NCI-H2171 treated with DMSO at 0.1 percent for 48 hours (cell line): ENCODE measurements at regions not wholly inside any gene's neighbourhood (a gene's known extent, or its start where the extent isn't known, plus 50 kb on each side); places are given as distances from the start of the nearest gene placed in this dataset.
"Not testable (repeated sequence)": the region's sequence is repeated elsewhere in the genome, so short reads cannot be mapped to it uniquely, and the experiment has no call there.

Experiments used
- DNase-seq: peaks from one replicate; lab custom pipeline; 2025; lab: John Stamatoyannopoulos, UW

- DNase-seq: no peak
These were observed 208.7 kb downstream of the SOX2 start for GRCh38 chr3:181920409-181920808.

DNA sequence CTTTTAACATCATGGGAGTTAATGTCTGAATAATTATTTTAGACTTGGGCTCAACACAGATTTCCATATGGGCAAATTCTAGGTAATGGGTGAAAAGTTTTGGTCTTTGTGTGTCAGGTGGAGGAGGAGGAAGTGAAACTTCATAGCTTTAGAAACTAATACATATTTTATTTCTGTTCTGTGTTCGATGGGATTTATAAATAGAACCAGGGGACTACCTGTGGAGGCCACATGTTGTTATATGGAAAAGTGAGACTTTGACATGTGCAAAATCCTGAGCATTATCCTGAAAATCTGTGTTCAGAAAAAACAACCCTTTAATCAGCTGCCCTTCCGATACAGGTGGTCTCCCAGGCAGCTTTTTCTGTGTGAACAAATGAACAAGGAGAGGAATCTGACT lies 209.5 kb downstream of the SOX2 start:
- no peak for DNase-seq

- not testable (repeated sequence) for DNase-seq
These were observed 214.1 kb downstream of the SOX2 start for GRCh38 chr3:181925841-181926240.

GRCh38 chr3:181929501-181929900 lies 217.8 kb downstream of the SOX2 start:
- peak; percentile 40 for DNase-seq

- no peak for DNase-seq
These were observed 218.4 kb downstream of the SOX2 start for GRCh38 chr3:181930105-181930504.

DNA sequence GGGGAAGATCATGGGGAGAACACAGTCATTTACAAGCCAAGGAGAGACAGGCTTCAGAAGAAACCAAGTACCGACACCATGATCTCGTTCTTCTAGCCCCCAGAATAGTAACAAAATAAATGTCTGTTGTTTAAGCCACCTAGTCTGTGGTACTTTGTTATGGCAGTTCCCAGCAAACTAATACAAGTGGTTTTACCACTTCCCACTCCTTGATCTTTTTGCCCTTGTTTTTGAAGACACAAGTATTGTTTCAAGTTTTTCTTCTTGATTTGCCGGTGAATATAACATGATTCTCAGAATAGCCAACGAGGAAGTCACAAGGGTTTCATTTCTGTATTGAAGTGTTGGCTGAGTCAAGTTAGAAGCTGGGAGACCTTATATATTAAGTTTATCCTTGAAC lies 220.3 kb downstream of the SOX2 start:
- DNase-seq: no peak

- peak; percentile 37 for DNase-seq
These were observed 221.4 kb downstream of the SOX2 start for GRCh38 chr3:181933052-181933618.

GRCh38 chr3:181935915-181936314 lies 224.2 kb downstream of the SOX2 start:
- DNase-seq: no peak

GRCh38 chr3:181936774-181937173 lies 225.0 kb downstream of the SOX2 start:
- no peak for DNase-seq

DNA sequence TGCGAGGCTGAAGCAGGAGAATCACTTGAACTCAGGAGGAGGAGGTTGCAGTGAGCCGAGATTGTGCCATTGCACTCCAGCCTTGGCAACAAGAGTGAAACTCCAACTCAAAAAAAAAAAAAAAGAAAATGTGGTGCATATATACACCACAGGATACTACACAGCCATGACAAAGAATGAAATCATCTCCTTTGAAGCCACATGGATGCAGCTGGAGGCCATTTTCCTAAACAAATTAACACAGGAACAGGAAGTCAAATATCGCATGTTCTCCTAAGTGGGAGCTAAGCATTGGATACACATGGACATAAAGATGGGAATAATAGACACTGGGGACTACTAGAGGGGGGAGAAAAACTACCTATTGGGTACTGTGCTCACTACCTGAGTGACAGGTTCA lies 226.9 kb downstream of the SOX2 start:
- not testable (repeated sequence) for DNase-seq

DNA sequence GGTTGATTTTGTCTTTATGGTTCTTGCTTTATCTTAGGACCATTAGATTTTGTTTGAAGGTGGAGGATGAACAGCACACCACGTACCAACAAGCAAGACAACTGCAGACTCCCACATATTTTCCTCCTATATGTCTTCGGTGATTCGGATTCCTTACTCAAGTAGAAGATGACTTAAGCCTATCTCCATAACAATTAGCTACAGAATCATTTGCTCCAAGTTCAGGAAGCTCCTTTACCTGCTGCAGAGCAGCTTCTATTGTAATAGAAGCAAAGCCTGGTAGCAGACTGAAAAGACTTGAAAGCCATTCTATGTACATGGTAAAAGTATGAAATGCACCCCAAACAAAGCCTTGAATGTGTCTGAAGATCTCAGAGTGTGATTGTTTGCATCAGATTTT lies 229.0 kb downstream of the SOX2 start:
- DNase-seq: no peak

- DNase-seq: peak; percentile 65
These were observed 229.5 kb downstream of the SOX2 start for GRCh38 chr3:181941250-181941649.

- DNase-seq: peak; percentile 40
These were observed 231.6 kb downstream of the SOX2 start for GRCh38 chr3:181943285-181943684.

DNA sequence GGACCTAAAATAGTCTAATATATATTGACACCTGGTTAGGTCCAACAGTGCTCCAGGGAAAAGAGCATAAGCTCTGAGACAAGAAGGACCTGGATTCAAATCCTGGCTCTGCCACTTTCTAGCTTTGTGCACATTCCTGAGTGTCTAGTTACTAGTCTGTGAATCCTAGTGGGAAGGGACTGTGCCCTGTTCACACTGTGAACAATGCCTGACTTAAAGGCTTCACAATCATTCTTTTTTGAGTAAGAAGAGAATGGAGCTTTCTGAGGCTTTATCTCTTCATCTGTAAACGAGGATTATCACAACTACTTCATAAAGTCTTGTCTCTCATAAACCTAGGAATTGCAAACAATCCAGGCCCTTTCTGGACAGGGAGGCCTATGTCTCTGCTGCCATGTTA lies 235.9 kb downstream of the SOX2 start:
- no peak for DNase-seq

GRCh38 chr3:181948286-181948685 lies 236.6 kb downstream of the SOX2 start:
- DNase-seq: no peak

DNA sequence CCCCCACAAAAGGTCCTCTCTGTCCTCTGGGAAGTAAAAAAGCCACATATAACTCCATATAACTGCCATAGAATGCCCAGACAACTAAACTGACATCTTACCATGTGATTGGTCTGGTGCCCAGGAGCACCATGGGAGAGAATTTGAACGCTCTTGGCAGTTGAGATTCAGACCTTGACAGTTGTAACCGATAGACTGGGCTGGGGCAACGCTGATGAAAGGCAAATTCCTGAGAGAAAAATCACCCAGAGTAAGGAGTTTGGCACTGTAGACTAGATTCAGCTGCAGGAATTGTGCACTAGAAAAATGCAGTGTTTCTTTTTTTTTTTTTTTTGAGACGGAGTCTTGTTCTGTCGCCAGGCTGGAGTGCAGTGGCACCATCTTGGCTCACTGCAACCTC lies 240.5 kb downstream of the SOX2 start:
- no peak for DNase-seq

- no peak for DNase-seq
These were observed 241.2 kb downstream of the SOX2 start for GRCh38 chr3:181952929-181953328.

DNA sequence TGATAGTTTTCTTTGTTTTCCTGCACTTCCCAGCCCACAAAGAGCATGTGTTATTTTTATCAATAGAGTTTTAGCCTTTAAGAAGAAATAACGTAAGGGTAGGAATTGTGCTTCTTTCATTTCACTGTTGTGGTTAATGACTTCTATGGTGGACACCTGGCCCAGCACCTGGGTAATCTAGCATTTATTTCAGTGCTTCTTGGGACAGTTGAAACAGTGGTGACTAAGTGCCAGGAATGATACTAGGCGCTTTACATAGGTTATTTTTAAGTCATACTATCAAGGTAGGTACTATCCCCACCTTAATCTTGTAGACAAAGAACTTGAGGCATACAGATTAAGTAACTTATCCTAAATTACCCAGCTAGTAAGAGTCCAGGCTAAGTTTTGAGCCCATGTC lies 243.8 kb downstream of the SOX2 start:
- no peak for DNase-seq

- no peak for DNase-seq
These were observed 244.4 kb downstream of the SOX2 start for GRCh38 chr3:181956122-181956521.

- no peak for DNase-seq
These were observed 254.7 kb downstream of the SOX2 start for GRCh38 chr3:181966393-181966792.

DNA sequence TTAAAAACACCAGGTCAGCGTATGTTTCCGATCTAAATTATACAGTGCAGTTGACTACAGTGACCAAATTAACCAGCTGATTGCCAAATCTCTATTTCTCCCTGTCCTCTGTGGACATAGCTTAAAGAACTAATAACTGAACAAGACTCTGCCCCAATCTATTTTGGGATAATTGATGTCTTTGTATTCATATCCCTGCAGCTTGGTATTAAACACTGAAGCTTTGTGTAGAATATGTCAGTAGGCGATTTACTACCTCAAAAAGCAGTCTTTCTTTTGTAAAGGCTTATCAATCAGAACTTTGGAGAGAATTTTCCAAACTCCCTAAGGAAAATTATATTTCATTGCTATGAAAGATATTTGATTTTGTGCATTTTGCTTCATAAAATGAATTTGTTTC lies 258.2 kb downstream of the SOX2 start:
- no peak for DNase-seq

- no peak for DNase-seq
These were observed 259.7 kb downstream of the SOX2 start for GRCh38 chr3:181971424-181971823.

DNA sequence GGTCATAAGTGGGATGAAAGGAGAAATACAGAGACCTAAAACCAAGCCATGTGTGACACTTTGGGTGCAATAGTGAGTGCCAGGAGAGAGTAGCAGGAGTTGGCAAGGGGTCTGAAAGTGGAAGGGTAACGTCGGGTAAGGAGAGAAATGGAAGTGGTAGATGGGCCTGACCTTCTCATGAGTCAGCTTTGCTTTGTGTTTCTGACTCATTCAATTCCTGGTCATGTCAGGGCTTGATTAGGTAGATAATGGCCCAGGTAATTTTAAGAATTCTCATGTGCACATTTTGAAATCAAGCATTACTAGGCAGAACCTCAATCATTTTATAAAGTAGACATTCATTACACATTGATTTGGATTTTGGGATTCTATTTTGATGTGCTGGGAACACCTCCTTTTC lies 262.5 kb downstream of the SOX2 start:
- DNase-seq: no peak

DNA sequence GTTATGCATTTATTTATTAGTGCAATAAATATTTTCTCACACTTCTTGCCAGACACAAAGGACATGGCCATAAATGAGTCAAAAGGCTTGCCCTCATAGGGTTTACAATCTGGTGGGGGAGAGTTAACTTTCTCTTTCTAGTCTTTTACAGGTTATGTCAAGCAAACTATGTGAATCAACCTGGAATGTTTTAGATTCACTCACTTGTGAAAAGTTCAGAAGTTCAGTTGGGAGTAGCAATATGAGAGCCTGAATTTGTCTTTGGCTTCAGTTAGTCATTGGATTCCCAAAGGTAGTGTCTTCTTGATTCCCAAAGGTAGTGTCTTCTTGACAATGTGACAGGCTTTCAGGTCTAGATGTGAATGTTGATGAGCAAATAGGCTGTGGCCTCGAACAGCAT lies 264.8 kb downstream of the SOX2 start:
- no peak for DNase-seq

DNA sequence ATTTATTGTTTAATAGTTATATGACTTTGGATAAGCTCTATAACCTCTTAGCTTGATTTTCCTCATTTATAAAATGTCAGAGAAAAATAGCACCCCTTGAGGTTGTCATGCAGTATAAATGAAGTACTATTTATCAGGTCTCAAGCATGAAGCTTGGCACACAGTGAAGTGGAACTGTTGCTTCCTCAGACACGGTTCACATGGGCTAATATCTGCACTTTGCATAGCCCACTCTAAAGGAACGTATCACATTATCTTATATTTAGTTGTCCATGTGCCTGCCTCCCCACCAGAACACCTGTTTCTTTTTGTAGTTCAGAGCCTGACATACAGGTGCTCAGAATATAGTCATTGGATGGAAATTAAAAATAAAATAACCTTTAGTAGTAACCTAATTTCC lies 273.7 kb downstream of the SOX2 start:
- no peak for DNase-seq
